HG02973 (cell line): ENCODE measurements at regions not wholly inside any gene's neighbourhood (a gene's known extent, or its start where the extent isn't known, plus 50 kb on each side); places are given as distances from the start of the nearest gene placed in this dataset.
"Not testable (repeated sequence)": the region's sequence is repeated elsewhere in the genome, so short reads cannot be mapped to it uniquely, and the experiment has no call there.

Experiments
- ATAC-seq: cut with Tn5 transposase; IDR thresholded peaks from one replicate; pipeline ENCODE4 v1.9.1; 2021; ENCODE audit warnings: moderate library complexity; ENCODE audit not compliant: unreplicated experiment

DNA sequence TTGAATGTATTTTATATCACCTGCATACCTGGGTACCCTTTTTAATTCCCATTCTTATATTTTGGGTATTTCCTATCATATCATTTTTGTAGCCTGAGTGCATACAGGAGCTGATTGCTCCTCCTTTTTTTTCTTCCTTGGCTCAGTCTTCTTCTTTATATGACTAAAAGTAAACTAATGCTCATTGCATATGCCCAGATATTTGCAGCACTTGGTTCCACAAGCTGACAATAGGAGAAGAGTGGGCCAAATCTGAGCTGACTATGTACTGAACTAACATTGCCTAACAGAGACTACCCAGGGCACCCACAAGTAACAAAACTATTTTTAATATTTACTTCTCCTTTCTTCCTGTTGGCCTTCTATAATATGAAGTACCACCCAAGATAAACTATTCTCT lies 131.7 kb upstream of the SPOPL start:
- no peak for ATAC-seq

DNA sequence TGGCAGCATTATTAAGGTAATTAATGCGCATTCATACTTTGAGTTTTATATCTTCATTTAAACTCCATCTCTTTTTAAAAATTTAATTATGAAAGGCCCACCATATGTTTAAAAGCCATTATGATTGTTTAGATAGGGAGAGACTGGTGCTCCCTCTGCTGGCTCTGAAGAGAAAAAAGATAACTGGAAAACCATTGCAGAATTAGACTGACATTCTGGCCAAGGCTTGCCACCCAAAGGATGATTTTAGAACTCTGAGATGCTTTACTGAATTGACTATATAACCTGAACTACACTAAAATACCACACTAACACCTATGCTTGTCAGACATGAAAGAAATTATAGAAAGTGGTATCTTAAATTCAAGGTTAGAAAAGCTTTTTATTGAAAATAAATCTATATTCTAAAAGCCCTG lies 127.6 kb upstream of the SPOPL start:
- ATAC-seq = no peak

DNA sequence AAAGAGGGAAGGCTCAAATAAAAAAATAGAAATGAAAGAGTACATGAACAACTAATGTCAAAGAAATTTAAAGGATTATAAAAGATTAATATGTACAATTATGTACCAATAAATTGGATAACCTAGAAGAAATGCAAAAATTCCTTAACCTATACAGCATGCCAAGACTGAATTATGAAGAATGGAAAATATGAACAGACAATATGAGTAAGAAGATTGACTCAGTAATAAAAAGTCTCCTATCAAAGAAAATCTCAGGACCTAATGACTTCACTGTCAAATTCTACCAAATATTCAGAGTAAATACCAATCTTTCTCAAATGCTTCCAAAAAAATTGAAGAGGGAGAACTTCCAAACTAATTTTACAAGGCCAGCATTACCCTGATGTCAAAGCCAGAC lies 120.2 kb upstream of the SPOPL start:
- no peak for ATAC-seq

DNA sequence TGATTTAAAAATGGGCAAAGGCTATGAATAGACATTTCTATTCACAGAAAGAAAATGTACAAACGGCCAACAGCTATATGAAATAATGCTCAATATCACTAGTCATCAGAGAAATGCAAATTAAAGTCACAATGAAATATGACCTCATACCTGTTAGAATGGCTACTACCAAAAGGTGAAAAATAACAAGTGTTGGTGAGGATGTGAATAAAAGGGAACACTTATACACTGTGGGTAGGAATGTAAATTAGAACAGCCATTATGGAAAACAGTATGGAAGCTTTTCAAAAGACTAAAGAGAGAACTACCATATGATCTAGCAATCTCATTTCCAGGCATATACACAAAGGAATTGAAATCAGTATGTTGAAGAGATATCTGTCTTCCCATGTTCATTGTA lies 118.9 kb upstream of the SPOPL start:
- ATAC-seq = no peak

DNA sequence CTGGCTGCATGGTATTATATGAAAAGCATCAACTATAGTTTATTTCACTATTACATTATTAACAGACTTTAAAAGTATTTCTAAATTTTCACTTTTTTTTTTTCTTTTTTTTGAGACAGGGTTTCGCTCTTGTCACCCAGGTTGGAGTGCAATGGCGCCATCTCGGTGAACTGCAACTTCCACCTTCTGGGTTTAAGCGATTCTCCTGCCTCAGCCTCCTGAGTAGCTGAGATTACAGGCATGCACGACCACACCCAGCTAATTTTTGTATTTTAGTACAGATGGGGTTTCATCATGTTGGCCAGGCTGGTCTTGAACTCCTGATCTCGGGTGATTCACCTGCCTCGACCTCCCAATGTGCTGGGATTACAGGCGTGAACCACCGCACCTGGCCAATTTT lies 115.4 kb upstream of the SPOPL start:
- ATAC-seq = not testable (repeated sequence)

DNA sequence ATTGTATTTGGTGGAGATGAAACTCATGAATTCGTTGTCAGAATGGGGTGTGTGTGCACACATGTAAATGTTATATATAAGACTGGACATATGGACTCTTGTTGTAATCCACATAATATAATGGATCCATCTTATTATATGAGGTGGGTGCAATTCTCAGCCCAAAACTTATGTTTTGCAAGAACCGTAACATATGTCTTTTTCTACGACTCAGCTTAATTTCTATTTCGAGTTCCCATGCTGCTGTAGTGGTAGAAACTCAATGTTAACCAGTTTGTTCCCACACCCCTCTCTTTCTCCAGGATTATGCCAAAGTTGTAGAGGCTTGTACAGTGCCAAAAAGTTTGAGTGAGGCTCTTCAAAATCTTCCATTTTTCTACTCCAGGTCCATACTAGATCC lies 112.5 kb upstream of the SPOPL start:
- no peak for ATAC-seq

DNA sequence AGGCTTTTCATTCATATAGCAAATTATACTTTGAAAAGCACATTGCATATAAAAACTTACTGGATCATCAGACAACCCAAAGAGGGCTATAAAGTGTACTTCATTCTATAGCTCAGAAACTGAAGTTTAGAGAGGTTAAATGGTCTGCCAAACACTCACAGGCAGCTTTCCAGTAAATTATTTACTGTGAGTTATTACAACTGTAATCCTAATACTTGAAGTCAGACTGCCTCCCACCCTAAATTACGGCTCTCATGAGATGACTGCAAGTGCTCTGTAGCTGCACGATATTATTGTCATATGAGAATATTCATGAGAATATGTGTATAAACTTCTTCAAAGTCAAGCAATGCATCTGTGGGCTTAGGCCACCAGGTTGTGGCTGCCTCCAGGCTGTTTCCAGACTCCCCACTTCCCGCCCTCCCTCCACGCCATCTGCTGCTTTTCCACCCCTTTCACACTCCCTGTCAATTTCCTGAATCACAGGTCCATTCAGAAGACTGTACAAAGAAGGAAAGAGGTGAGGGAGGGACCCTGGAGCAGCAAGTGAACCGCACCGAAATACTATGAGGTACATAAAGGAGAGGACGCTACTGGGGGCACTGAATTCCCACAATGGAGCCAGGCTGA lies 111.1 kb upstream of the SPOPL start:
- no peak for ATAC-seq

DNA sequence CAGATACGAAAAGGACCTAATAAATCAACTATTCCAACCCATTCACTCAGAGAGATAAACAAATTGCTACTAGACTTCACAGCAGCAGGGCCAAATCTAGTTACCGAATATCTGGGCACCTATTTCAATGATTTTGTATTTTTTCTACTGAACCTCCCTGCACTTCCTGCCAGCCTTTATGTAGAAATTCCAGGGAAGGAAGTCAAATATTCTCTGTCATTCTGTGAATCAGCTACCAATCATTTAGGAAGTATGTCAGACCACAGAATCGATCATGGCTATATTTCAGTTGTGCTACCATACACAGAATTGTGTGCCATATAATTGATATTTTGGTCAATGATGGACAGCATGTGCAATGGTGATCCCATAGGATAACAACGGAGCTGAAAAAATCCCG lies 109.6 kb upstream of the SPOPL start:
- ATAC-seq = no peak

DNA sequence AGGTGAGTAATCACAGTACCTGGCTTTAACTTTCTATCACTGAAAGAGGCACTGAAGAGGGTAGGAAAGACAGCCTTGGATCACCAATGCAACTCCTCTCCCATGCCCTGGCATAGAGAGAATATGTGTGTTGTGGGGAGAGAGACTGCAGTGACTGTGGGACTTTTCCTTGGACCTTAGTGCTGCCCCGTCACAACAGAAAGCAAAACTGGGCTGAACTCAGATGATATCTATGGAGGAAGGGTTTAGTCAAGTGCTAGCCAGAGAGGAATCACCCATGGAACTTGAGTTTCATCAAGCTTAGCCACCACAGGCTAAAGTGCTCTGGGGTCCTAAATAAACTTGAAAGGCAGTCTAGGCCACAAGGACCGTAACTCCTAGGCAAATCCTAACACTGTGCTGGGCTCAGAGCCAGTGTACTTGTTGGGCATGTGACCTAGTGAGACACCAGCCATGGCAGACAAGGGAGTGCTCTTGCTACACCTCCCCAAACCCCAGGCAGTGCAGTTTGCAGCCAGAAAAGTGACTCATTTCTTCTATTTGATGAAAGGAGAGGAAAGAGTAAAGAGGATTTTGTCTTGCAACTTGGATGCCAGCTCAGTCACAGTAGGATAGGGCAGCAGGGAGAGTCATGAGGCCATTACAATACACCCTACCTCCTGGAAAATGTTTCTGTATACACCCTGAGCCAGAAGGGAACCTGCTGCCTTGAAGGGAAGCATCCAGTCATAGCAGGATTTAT lies 105.8 kb upstream of the SPOPL start:
- ATAC-seq = no peak

DNA sequence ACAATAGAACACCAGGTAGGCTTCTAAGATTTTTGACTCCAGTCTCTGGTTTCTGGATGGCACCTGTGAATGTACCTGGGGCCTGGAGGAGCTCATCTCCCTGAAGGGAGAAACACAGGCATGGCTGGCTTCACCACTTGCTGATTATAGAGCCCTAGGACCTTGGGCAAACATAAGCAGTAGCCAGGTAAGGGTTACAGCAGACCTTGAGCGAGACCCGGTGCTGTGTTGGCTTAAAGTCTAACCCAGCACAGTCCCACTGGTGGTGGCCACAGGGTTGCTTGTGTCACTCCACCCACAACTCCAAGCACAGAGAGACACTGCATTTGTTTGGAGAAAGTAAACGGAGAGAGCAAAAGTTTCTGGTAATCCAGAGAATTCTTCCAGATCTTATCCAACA lies 104.7 kb upstream of the SPOPL start:
- ATAC-seq = no peak

DNA sequence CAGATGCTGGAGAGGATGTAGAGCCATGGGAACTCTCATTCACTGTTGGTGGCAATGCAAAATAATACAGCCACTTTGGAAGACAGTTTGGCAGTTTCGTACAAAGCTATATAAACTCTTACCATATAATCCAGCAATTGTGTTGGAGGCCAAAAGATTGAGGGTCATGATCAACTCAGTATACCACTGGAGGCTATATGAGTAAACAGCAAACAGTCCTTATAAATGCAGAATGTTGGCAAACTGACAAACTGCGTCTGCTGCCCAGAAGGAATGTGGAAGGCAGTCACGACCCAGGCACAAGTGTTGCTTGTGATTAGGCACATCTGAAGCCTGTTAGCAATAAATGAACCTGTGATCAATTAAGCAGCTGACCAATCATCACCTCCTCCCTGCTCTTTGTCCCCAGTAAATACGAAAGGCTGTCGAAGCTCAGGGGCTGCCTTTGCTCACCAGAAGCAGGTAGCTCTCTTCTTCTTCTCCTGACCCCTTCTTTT lies 98.1 kb upstream of the SPOPL start:
- ATAC-seq = no peak

DNA sequence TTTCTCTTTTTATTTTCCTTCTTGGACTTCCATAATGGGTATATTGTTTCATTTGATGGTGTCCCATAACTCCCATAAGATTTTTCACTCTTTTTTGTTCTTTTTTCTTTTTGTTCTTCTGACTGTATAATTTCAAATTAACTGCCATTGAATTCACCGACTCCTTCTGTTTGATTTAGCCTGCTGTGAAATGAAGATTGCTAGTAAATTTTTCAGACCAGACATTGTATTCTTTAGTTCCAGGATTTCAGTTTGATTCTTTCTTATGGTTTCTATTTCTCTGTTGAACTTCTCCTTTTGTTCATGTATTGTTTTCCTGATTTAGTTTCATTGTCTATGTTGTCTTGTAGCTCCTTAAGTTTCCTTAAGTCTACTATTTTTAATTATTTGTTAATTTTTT lies 87.6 kb upstream of the SPOPL start:
- ATAC-seq = no peak

DNA sequence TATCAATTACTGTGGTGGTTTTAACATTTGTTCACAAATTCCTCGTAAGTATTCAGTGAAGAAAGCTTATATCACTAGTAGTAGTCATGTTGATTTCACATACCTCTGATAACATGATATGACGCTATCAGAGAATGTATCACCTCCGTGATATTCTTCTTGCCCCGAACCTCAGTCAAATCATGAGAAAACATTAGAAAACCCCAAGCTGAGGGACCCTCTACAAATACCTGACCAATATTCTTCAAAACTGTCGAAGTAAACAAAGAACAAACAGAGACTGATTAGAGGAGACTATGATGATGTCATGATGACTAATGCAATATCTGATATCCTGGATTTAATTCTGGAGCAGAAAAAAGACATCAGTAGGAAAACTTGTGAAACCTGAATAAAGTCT lies 85.6 kb upstream of the SPOPL start:
- ATAC-seq = no peak

DNA sequence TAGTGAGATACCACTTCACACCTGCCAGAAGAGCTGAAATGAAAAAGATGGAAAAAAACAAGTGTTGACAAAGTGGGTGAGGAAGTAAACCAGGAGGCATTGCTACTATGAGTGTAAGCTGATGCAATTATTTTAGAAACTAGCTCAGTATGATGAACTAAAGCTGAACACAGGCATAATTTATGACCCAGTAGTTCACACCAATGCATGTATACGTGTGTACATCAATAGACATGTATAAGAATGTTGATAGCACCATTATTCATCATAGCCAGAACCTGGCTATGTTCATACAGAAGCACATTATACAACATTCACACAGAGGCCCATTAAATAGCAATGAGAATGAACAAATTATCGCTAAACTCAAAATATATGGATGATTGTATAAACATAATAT lies 83.1 kb upstream of the SPOPL start:
- no peak for ATAC-seq

DNA sequence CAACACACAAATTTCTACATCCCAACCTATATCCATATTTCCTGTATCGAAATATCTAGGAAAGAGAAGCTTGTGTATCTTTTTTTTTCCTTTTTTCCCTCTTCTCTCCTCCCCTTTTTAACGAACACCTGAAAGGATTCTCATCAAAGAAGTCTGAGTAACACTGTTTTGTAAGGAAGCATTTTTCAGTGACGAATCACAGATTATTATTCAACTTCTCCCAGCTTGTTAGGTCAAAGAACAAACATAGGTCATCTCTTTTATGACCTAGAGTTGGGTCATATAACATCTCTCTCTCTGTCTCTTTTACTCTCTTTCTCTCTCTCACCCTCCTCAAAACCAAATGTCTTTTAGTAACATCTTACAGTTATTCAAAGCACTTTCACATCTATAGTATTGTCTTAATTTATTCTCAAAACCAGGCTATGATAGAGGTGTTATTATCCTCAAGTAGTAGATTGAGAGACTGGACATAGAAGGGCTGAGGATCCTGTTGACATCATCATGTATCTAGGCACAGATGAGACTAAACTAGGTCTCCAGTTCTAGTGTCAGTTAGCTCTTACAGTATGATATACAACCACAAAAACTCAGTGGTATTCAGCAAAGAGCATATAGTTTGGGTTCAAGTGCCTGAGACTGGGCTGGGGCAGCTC lies 80.1 kb upstream of the SPOPL start:
- ATAC-seq = no peak

DNA sequence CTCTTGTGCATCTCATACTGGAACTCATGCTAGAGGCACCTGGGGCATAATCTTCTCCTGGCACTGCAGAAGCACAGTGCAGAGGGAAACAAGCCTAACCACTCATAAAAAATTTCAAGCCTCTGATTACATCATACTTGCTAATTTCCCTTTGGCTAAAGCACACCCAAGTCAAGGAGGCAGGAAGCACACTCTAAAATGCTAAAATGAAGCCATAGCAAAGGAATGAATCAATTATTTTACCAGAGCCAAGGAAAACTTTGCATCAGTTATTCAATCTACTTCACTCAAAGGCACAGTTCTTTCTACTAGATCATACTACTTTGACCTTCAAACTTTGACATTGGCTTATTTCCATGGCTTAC lies 79.6 kb upstream of the SPOPL start:
- ATAC-seq = no peak

DNA sequence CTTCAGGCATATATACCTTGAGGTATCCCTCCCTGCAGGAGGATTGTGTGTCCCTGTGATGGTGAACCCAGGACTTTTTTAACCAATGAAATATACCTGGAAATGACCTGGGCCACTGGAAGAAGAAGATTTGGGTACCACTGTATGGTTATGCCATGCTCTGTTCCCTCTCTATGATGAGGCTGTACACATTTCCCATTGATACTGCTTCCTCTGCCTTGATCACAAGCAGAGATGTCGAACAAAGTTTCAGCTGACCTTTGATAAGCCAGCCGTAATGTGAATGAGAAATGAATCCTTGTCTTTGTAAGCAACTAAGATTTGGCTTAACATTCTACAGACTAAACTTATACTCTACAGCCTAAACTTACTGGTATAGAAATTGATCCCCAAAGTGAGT lies 78.4 kb upstream of the SPOPL start:
- no peak for ATAC-seq

DNA sequence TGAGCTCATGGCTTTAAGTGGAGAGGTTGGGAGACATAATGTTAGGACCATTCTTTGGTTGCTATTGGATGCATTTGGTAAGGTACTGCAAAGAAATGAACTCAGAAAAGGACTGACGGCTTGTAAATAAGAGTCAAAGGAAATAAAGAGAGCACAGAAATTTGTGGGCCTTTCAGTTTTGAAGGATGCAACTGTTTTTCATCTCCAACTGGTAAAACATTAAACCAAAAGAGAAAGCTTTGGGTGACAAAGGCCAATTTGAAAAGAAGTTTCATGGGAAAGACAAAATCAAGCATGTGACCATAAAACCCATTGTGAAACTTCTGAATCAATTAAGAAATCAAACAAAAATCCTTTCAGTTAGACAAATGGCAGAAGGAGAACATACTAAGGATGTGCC lies 77.8 kb upstream of the SPOPL start:
- no peak for ATAC-seq

DNA sequence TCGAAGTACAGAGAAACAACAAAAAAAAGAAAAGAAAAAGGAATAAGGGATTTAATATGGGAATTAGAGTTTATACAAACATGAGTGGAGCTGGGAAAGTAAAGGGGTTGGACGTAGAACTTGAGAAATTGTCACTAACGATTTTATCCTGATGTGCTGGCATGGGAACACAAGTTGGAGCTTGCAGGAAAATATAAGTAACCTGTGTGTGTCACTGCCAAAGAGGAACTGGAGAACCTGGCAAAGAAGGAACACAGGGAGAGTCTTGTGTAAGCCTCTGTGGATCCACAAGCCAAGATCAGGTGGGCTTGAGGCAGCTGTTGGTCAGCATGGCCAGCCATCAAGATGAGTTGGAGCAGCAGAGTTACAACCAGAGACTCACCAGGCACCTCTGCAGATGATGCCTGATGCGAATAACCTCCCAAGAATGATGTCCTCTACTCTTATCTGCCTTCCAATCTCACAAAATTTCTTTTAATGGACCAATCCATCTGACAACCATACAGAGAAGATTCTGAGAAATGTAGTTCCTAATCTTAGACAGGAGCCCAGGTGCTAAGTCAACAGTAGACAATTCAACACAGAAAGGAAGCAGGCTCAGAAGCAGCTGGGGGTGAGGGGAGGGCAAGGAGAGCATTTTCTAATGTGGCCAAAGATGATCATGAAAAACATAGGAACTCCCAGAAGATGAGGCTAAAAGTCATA lies 77.0 kb upstream of the SPOPL start:
- ATAC-seq = no peak

DNA sequence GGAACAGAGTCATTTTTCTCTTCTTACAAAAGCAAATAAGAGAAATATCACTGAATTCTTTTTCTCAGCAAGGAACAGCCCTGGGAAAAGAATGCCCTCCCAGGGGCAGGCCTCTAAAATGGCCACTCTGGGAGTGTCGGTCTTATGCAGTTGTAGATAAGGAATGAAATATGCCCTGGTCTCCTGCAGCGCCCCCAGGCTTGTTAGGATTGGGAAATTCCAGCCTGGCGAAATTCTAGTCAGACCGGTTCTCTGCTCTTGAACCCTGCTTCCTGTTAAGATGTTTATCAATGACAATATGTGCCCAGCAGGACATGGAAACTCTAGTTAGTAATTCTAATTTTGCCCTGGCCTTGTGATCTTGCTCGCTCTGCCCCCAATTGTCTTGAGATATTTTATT lies 75.5 kb upstream of the SPOPL start:
- not testable (repeated sequence) for ATAC-seq

DNA sequence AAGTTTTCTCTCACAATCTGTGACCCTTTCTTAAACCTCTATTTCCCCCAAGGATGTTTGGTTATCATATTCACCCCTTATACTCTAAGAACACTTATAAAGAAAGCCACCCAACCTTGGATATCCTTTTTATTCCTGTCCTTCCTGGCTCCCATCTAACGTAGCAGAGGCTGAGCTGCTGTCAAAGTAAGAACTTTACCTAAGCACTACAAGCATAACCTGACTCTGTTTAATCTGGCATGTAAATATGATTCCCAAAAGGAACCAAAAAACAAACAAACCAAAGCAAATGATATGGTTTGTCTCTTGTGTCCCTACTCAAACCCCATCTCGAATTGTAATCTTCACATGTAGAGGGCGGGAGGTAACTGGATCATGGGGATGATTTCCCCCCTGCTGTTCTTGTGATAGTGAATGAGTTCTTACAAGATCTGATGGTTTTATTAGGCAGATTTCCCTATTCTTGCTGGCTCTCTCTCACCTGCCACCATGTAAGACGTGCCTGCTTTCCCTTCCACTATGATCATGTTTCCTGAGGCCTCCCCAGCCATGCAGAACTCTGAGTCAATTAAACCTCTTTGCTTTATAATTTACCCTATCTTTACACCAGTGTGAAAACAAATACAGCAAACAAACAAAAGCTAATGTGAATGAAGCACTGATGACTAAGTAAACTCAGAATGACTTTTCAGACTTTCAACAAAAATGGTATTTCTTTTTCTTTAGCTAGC lies 72.7 kb upstream of the SPOPL start:
- ATAC-seq = no peak
